Transverse colon (tissue), 4 donors: ENCODE measurements at regions not wholly inside any gene's neighbourhood (a gene's known extent, or its start where the extent isn't known, plus 50 kb on each side); places are given as distances from the start of the nearest gene placed in this dataset.

Experiments used
- DNase-seq: peaks from one replicate; pipeline ENCODE4 v3.0.0-alpha.2; 2019
- H3K27ac ChIP-seq, 4 donors: fragments of 200-600 bp; sonication (generic); 2 replicates each; pipeline ENCODE4 v1.5.1; 2016 to 2018; ENCODE audit warnings: inconsistent platforms in 4 of 4
- H3K27me3 ChIP-seq: fragments of 200-600 bp; sonication (generic); 2 replicates; pipeline ENCODE4 v1.5.1; 2017; ENCODE audit warnings: inconsistent platforms
- H3K36me3 ChIP-seq, 4 donors: fragments of 200-600 bp; sonication (generic); 2 replicates each; pipeline ENCODE4 v1.5.1; 2017 to 2019; ENCODE audit warnings: inconsistent platforms in 4 of 4
- H3K4me1 ChIP-seq, 4 donors: fragments of 200-600 bp; sonication (generic); 2 replicates each; pipeline ENCODE4 v1.5.1; 2017 to 2020; ENCODE audit warnings: inconsistent platforms in 4 of 4
- H3K4me3 ChIP-seq, 4 donors: fragments of 200-600 bp; sonication (generic); 1 replicate in 1 of 4; 2 replicates in 3 of 4; pipeline versions ENCODE4 v1.5.1 to v1.6.1; 2017 to 2019; ENCODE audit warnings: inconsistent platforms in 4 of 4
- H3K9me3 ChIP-seq, 2 donors: fragments of 200-600 bp; sonication (generic); 2 replicates each; pipeline ENCODE4 v1.5.1; 2017 to 2019; ENCODE audit warnings: inconsistent platforms in 2 of 2
- CTCF ChIP-seq, 5 experiments: fragments of 200-600 bp in 3 of 5; fragments of 450-650 bp in 2 of 5; sonication (generic) in 3 of 5; IDR thresholded peaks; 1 replicate in 2 of 5; 2 replicates in 3 of 5; pipeline ENCODE4 v1.5.1; 2016 to 2017; ENCODE audit warnings: antibody characterized with exemption in 5 of 5, inconsistent platforms in 3 of 5, mild to moderate bottlenecking in 2 of 5, moderate library complexity in 1 of 5
- EP300 ChIP-seq: sonication (generic); formaldehyde crosslinking; IDR thresholded peaks from one replicate; pipeline ENCODE4 v1.6.1; 2017; ENCODE audit warnings: antibody characterized with exemption, low read depth
- POLR2A ChIP-seq: fragments of 450-650 bp; IDR thresholded peaks from one replicate; pipeline ENCODE4 v1.6.1; 2016; ENCODE audit warnings: antibody characterized with exemption, mild to moderate bottlenecking, moderate library complexity
- POLR2AphosphoS5 ChIP-seq, 3 donors: sonication (generic); formaldehyde crosslinking; IDR thresholded peaks; one replicate each; pipeline ENCODE4 v1.6.1; 2016; ENCODE audit warnings: antibody characterized with exemption in 3 of 3
- WGBS, 2 donors: methylation state at CpG; one replicate each; pipeline ENCODE4 v1.1.5; 2018; ENCODE audit warnings: low coverage in 1 of 2; 5-methylcytosine and 5-hydroxymethylcytosine counted together
- in situ Hi-C, 4 donors: fragments of 200-750 bp; cut with MboI; loops; one replicate each; pipeline versions ENCODE4 v1.15.0 to v1.15.1; 2017; ENCODE audit warnings: low sequenced_read_pairs in 3 of 4, low pct_ligation_motif_present in 1 of 4, low pct_unique_long_range_greater_than_20kb in 1 of 4
- intact Hi-C: fragments of 100-400 bp; cut with DNase I; formaldehyde crosslinking; loops from one replicate; pipeline ENCODE4 v1.15.1; 2023; ENCODE audit warnings: low total_unique reads

GRCh38 chr2:136637402-136637801 is 127.9 kb upstream of the THSD7B start:
- in situ Hi-C loops, result no loop called here
- Histone ChIP-seq H3K36me3 (no peaks in the 10 kb centered on the region), H3K4me1 (no peaks in the 10 kb centered on the region), H3K27ac (no peak overlapping the region), H3K27me3 (no peaks in the 10 kb centered on the region), H3K9me3 (no peaks in the 10 kb centered on the region), H3K4me3 (no peak overlapping the region)
- intact Hi-C loops, result no loop called here
- no peak for DNase-seq
- TF ChIP-seq EP300 (no peak), POLR2A (no peak), POLR2AphosphoS5 (IDR thresholded peaks at IDR 0.05) (no peak), CTCF (IDR thresholded peaks at IDR 0.05) (no peak)
- 0 to 23% methylated on average over 1 to 2 of the region's 2 CpGs for WGBS, 2 donors

DNA sequence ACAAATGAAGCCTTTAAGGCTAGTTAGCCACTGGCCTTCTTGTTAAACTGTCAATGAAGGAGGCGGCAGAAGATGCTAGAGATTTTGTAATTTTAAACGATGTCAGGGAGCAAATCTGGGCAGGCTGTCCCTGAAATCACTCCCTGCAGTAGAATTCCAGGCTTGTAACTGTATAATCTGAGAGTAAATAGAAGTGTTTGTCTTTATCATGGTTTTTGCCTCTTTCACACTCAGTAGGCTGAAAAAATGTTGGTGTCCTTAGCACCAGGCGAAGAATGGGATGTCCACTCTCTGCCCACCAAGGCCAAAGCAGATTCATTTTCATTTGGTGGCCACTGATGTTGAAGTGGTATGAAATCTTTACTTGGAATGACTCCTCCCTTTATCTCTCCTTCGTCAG is 136.9 kb upstream of the THSD7B start:
- Histone ChIP-seq H3K4me3 (no peak overlapping the region), H3K27ac (no peak overlapping the region), H3K27me3 (no peaks in the 10 kb centered on the region), H3K36me3 (no peaks in the 10 kb centered on the region), H3K4me1 (no peaks in the 10 kb centered on the region), H3K9me3 (no peaks in the 10 kb centered on the region)
- intact Hi-C loops, result no loop called here
- no peak for DNase-seq
- in situ Hi-C loops, result no loop called here
- 66% methylated on average over 4 of the region's 4 CpGs for WGBS, 2 donors
- TF ChIP-seq CTCF (IDR thresholded peaks at IDR 0.05) (no peak), POLR2A (no peak), POLR2AphosphoS5 (IDR thresholded peaks at IDR 0.05) (no peak), EP300 (no peak)

DNA sequence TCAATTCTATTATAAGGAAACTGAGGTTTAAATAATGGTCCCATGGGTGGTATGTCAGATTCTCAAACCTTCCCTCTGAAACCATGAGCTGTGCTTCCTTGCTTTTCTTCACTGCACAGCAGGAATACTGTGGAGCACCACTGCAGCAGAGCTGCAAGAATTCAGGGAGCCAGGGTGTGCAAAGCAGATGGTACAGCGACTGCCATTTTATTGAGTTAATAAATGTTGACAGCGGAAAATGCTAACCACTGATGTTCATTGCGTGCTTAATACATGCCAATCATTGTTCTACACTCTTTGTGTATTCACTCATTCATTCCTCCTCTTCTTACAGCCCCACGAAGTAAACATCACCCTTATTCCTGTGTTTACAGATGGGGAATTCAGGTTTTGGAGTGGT is 152.2 kb upstream of the THSD7B start:
- in situ Hi-C loops (no loop called here), intact Hi-C loops (no loop called here)
- 62 to 65% methylated on average over 3 to 4 of the region's 4 CpGs for WGBS, 2 donors

DNA sequence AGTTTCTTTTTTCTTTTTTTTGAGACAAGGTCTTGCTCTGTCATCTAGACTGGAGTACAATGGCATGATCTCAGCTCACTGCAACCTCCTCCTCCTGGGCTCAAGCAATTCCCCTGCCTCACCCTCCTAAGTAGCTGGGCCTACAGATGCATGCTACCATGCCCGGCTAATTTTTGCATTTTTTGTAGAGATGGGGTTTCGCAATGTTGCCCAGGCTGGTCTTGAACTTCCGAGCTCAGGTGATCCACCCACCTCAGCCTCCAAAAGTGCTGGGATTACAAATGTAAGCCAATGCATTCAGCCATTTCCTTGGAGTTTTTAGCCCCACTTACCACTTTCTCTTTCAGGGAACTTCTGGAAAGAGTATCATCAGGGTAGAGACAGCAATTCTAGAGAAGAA is 153.3 kb upstream of the THSD7B start:
- Histone ChIP-seq H3K9me3 (no peaks in the 10 kb centered on the region), H3K27ac (no peak overlapping the region), H3K27me3 (no peaks in the 10 kb centered on the region), H3K4me1 (no peaks in the 10 kb centered on the region), H3K4me3 (no peak overlapping the region), H3K36me3 (no peaks in the 10 kb centered on the region)
- in situ Hi-C loops, result no loop called here
- 86% methylated on average over 3 of the region's 3 CpGs; no CpG with 5 or more reads in 1 of the 2 donors for WGBS, 2 donors
- TF ChIP-seq POLR2A (no peak), CTCF (IDR thresholded peaks at IDR 0.05) (no peak), EP300 (no peak), POLR2AphosphoS5 (IDR thresholded peaks at IDR 0.05) (no peak)
- intact Hi-C loops, result no loop called here
- DNase-seq, result no peak

More for the DNA sequence above, 152.2 kb upstream of the THSD7B start:
- Histone ChIP-seq H3K9me3 (no peaks in the 10 kb centered on the region), H3K27ac (no peak overlapping the region), H3K36me3 (no peaks in the 10 kb centered on the region), H3K4me1 (no peaks in the 10 kb centered on the region), H3K4me3 (no peak overlapping the region), H3K27me3 (no peaks in the 10 kb centered on the region)
- DNase-seq, result no peak
- TF ChIP-seq POLR2A, result no peak
- TF ChIP-seq CTCF (IDR thresholded peaks at IDR 0.05), result no peak
- TF ChIP-seq EP300, result no peak
- TF ChIP-seq POLR2AphosphoS5 (IDR thresholded peaks at IDR 0.05), result no peak
